GM18520 (cell line): ENCODE measurements at regions not wholly inside any gene's neighbourhood (a gene's known extent, or its start where the extent isn't known, plus 50 kb on each side); places are given as distances from the start of the nearest gene placed in this dataset.
"Not testable (repeated sequence)": the region's sequence is repeated elsewhere in the genome, so short reads cannot be mapped to it uniquely, and the experiment has no call there.

ENCODE experiments used
- ATAC-seq: cut with Tn5 transposase; IDR thresholded peaks from one replicate; pipeline ENCODE4 v1.9.1; 2021; ENCODE audit not compliant: unreplicated experiment

DNA sequence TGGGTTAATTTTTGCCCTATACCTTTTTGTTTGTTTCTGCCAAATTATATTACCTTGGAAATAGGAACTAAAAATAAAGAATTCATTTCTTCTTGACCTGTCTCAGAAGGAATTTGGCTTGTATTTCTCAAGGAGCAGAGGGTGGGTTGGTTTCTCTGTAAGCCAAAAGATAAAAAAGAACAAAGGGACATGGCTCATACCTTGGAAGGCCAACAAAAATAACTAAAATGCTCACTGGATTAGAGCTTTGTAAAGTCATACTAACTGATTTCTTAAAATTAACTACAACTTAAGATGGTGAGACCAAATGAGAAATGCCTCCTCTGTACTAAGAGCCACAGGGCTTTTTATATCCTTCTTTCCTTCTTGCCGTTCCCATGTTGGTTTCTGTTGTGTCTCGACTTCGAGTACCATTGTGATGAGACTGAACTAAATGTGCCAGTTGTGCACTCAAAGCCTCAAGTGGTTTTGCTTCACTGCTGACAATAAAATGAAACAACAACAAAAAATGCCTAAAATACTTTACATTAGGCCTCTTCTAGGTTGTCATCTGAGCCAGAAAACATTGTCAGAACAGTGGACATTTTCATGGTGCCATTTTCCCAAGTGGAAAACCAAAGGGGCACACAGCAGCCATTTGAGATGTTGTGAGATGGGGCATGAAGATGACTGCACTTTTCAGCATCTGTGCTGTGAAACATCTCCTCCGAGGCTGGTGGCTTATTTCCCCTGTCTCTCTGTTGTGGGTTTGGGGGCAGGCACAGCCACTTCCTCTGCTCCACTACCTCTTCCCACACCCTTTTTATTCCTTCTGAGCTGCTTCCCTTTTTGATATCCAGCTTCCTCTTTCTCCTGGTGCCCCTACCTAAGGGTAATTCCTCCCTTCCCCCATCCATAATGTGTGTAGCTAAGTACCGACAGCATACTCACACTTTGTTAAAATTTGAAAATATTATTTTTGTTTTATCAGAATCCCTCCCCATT, 51.8 kb upstream of the AGR3 start:
- no peak for ATAC-seq

DNA sequence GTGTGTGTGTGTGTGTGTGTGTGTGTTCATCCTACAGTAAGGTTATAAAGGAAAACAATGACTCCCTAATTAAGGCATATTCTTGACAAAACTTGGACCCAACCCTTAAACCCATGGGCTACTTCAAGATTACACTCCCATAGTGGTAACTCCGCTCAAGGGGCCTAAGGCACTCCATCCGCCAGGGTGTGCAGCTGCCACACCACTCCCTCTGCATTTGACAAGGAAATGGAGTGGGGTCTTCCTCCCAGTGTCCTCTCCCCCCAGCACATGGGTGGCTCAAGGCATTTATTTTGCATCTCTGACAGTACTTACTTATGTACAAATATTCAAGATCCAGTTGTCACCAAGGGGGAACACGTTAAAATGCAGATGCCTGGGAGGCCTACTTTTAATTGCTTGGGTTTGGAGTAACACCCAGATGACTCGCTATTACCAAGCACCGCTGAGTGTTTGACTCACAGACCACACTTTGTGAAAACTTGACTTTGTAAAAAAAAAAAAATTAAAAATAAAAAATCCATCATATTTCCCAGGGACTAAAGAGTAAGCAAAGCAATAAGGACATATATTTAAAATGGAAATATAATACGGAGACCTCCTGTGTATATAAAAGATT, 53.0 kb upstream of the AGR3 start:
- no peak for ATAC-seq

DNA sequence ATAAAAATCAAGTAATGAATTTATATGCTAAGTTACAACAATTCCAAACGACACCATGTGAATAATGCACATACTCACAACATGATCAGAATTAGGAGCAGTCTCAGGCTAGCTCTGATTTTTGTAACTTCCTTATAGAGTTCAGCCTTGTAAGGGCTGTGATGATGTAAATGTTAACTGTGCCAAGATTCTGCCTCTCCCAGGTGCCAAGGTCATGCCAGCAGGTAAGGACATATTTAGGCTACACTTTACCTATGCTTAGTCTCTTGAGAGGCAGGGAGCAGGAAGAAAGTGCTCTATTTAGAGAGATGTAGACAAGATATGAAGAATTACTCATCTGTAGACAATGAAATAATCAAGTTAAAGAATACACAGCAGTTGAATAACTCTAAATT, 53.6 kb upstream of the AGR3 start:
- no peak for ATAC-seq

DNA sequence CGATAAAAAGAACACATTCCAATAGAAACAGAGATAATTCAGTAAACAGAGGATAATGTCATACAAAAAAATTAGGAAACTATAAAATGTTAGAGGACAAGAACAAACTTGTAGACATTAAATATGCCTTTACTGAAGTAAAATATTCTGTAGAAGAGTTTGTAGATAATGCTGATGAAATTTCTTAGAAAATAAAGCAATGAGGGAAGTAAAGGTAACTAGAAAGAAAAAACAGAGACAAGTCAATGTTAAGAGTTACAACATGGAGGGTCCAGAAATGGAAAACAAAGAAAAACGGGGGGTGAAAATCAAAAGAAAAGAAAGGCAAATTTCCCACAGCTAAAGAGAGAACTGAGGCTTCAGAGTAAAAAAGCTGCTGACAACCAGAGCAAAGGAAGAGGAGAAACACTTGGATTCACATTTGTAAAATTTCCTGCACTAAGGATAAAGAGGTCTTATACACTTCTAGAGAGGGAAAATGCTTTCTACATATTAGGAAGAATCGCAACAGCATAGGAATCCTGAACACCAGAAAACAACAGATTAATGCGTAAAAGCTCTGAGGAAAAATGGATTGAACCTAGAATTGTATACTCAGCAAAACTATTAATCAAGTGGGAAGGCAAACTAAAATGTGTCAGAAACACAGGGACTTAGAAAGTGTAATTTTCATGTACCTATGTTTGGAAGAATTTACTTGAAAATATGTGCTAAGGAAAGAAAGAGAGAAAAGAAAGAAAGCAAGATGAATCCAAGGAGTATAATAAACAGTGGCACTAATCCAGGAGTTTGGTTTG, 55.0 kb upstream of the AGR3 start:
- ATAC-seq, result no peak

DNA sequence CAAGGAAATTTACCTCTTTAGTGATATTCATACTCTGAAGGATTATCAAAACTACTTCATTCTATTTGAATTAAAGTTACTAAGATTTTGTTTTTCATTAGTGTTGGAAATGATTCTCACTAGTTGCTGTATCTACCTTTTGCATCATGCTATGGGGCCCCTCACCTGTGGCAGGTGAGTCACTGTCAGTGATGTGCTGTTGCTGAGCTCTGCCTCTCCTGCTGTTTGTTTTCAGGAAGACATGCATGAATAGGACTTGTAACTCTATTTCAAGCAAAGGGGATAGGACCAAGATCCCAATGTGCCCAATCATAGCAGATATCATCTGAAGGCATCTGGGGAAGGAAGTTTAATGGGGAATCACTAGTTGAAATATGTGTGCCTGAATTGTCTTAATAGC, 57.4 kb upstream of the AGR3 start:
- no peak for ATAC-seq

DNA sequence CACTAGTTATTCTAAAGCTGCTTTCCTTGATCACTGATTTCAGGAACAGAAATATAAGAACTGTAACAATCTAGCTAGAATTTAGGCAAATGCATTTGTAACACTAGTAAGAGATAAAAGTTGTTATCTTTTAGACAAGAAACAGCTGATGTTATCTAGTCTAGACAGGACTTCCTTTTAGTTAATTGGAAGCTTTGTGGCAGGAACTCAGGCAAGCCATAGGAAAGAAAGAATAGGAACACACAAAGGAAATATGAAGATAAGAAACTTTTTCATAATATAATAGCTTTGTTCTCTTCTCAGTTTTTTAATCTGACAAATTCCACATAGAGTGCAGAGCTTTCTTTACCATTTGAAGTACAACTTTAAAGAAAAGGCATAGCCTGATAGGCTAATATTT, 59.0 kb upstream of the AGR3 start:
- no peak for ATAC-seq

DNA sequence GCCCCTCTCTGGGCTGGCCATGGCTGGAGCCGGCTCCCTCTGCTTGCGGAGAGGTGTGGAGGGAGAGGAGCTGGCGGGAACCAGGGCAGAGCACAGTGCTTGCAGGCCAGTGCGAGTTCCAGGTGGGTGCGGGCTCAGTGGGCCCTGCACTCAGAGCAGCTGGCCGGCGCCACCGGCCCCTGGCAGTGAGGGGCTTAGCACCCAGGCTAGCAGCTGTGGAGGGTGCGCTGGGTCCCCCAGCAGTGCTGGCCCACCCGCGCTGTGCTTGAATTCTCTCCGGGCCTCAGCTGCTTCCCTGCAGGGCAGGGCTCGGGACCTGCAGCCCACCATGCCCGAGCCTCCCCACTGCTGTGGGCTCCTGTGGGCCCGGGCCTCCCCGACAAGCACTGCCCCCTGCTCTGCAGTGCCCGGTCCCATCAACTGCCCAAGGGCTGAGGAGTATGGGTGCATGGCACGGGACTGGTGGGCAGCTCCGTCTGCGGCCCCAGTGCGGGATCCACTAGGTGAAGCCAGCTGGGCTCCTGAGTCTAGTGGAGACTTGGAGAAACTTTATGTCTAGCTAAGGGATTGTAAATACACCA, 61.2 kb upstream of the AGR3 start:
- no peak for ATAC-seq

DNA sequence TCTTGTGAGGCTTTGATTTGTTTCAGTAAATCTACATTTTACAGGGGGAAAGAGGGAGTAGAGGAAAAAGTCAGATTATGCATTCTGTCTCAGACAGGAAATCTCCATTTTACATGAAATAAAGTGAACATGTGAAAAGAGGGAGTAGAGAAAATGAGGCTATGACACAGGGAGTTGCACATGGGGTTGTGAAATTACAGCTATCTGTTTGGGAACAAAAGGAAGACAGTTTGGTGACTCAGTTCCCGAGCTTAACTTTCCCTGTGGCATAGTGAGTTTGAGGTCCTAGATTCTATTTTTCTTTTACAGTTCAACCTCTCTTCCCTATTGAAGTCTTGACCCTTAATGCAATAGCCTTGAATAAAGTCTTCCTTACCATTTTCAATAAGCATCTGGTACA, 63.2 kb upstream of the AGR3 start:
- no peak for ATAC-seq

DNA sequence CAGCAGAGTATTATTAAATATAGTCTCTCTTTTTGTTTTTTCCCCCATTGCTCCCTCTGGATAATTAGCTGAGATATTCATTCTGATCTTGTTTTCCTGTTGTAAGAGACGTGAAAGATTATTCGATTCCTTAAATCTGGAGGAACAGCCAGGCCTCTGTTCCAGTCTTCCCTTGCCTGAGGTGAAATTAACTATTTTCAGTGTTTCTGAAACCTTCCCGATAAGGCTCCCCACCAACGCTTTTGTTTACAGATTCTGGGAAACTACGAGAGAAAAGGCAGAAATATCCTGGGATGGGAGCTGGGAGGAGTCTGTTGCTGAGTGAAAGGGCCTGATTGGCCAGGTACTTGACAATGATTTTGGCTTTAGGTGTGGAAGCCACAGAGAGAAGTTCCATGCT, 63.6 kb upstream of the AGR3 start:
- ATAC-seq, result no peak

DNA sequence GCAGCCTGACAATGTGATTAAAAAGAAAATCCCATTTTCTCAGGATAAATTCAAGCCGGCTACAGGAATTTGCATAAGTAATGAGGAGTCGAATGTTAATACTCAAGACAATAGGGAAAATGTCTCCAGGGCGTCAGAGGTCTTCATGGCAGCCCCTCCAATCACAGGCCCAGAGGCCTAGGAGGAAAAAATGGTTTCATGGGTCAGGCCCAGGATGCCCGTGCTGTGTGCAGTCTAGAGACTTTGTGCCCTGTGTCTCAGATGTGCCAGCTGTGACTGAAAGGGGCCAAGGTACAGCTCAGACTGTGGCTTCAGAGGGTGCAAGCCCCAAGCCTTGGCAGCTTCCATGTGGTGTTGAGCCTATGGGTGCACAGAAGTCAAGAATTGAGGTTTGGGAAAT, 66.3 kb upstream of the AGR3 start:
- not testable (repeated sequence) for ATAC-seq

DNA sequence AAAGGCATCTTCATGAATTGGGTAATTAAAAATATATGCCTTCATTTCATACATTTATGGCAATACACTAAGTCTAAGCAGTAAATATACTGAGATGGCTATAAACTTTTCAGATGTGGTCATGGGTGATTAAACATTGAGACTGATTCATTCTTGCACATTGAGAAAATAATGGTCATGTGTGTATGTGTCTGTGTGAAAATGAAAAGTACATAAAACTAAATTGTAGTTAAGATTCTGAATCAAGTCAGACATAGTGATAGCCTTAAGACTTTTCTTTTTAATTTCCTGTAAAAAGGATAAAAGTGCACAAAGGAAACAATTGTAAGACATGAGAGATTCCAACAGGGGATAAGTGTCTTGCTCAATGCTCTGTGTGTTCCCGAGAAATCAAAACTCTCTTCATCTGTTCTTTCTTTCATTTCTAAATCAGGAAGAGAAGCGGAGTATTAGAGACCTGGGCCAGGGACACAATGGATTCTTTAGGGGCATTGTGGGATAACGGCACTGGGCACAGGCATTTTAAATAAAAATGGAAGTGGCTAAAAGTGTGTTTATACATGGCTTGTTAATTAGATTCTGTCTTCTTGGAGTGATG, 69.8 kb upstream of the AGR3 start:
- no peak for ATAC-seq

DNA sequence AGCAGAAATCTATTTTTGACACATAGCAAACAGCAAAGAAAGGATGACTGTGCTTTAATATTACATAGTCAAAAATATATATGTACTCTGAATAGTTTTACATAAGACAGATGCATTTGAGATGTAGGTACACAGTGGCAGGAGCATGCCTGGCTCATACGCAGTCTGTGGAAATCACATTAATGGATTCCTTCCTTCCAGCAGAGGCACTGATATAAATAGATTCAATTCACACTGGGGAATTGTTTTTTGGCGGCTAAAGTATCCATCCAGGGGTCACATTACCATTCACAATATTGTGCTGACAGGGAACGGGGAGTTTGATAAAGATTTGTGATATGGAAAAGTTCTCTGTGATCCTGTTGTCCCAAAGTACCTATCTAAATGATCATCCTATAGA, 72.5 kb upstream of the AGR3 start:
- ATAC-seq, result no peak

DNA sequence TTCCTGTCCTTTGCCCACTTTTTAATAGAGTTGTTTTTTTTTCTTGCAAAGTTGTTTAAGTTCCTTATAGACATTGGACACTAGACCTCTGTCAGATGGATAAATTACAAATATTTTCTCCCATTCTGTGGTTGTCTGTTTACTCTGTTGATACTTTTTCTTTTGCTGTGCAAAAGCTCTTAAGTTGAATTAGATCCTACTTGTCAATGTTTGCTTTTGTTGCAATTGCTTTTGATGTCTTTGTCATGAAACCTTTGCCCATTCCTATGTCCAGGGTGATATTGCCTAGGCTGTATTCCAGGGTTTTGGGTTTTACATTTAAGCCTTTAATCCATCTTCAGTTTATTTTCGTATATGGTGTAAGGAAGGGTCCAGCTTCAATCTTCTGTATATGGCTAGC, 76.9 kb upstream of the AGR3 start:
- no peak for ATAC-seq

DNA sequence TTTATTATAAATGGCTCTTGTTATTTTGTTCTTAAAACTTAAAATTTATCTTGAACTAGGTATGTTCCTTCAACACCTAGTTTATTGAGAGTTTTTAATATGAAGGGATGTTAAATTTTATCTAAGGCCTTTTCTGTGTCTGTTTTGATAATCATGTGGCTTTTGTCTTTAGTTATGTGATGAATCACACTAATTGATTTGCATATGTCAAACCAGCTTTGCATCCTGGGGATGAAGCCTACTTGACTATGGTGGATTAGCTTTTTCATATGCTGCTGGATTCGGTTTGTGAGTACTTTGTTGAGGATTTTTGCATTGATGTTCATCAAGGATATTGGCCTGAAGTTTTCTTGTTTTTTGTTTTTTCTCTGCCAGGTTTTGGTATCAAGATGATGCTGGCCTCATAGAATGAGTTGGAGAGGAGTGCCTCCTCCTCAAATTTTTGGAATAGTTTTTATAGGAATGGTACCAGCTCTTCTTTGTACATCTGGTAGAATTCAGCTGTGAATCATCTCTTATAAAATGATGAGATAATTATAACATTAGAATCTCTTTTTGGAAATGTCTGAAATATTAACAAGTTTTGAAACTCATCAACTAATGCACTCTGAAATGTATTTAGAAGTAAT, 78.7 kb upstream of the AGR3 start:
- no peak for ATAC-seq

DNA sequence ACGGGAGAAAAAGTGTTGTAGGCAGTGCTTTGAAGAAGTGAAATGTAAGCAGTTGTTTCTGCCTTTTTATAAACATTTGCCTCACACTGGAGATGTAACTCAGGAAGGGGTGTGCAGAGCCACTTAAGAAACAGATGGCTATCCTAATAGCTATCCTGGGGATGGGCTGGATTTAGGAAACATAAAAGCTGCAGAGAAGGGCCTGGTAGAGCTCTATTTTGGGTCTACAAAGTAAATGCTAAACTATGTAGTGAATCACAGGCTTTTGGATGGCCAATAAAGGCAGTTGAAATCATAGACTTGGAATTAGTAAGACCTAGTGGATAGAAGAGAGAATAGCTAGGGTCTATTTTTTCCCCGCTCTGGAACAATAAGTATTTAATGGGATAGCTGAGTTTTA, 79.9 kb upstream of the AGR3 start:
- no peak for ATAC-seq

DNA sequence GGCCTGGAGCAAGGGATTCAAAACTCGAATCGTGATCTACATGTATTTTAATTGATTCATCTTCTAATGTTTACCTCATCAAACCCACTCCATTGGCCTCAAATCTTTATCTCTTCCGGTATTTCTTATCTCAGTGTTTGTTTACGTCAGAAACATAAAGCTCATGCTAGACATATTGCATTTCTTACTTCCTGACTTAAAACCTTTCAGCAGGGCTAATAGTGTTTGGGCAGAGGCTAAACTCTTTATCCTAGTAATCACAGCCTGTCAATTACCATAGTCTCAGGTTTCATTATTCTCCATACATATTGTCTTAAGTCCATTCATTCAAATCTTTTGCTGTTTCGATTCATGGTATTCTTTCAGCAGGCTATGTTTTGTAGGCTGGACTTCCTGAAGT, 81.3 kb upstream of the AGR3 start:
- ATAC-seq, result no peak

DNA sequence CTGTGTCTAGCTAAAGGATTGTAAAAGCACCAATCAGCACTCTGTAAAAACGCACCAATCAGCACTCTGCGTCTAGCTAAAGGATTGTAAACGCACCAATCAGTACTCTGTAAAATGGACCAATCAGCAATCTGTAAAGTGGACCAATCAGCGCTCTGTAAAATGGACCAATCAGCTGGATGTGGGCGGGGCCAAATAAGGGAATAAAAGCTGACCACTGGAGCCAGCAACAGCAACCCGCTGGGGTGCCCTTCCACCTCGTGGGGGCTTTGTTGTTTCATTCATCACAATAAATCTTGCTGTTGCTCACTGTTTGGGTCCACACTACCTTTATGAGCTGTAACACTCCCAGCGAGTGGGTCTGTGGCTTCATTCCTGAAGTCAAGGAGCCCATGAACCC, 83.9 kb upstream of the AGR3 start:
- not testable (repeated sequence) for ATAC-seq

DNA sequence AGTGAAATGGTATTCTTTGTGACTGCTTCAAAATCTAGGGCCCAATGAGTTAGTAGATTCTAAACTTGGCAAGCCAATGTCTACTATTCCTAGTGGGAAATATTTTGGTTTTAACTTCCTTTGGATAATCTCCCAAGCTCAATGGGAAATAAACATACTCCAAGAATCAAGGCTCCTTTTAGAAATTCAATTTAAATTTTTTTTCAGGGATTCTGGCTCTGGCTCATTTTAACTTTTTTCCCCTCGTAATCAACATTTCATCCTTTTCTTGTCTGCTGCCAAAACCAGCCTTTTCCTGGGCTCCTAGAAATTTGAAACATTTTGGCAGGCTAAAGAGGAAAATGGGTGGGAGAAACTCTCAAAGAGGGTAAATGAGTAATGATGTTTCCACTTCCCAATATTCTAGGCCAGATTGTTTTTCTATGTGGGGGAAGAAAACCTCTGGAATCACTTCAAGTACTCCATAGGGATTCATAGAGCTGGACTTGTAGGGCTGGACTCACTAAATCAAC, 85.6 kb upstream of the AGR3 start:
- no peak for ATAC-seq

DNA sequence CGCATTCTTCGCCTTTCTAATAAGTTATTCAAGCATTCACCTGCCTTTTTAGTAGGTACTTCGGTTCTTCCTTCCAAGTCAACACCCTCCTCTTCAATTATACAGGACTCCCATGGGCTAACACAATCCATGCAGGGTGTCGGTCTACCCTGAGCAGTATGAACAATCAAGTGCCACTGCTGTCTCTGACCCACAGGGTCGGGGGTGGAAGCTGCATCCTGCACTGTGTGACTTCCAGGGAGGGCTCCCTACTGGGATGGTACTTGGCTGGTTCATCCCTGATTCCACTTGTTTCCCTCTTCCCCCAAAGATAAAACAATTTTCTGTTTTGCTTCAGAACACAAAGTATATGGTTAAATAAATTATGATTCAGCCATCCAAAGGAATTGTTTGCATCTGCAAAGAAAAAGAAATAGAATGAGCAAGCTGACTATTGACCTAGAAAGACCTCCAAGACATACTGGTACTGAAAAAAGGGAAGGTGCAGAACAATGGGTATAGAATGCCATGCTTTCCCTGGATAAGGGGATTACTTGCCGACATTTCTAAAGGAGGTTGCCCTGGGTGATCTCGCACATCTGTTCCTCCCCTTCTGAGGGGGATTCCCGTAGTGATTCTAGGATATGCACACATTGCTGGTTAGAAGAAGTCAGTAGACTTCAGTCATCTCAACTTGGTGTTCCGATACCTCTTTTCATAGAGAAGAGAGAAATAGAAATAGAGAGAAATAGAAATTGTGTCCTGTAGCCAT, 89.1 kb upstream of the AGR3 start:
- no peak for ATAC-seq

DNA sequence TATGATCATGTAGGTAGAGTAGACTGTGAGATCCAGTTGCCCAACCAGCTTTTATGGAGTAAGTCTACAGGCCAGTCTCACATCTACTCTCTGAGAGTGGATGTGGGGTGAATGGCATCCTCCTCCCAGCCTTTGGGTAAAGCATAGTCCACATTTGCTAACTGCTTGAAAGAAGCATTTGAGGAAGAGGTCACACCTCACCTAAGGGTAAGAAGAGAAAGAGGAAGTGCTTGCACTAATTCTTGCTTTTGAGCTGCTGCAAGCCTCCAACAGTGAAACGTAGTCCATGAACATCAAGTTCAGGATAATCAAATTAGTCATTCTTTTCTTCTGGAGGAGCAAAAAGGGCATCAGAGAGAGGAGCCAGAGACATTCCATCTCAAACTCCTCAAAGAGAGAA, 93.9 kb upstream of the AGR3 start:
- ATAC-seq, result no peak
